ENCODE measurements at regions not wholly inside any gene's neighbourhood (a gene's known extent, or its start where the extent isn't known, plus 50 kb on each side); places are given as distances from the start of the nearest gene placed in this dataset.
A peak's percentile ranks its signal among the peaks of the same experiment; 100 is the strongest.

DNA sequence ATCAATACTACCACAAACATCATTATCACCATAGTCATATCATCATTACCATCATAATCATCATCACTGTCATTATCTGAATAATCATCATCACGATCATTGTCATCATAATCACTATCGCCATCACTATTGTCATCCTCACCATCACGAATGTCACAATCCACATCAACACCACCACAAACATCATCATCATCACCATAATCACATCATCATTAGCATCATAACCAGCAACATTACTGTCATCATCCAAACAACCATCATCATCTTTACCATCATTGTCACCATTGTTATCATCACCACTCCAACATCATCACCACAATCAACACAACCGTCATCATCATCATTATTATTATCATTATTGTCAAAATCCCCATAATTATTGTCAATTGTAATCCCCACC, 61.2 kb downstream of the MBD3L1 start:
- Mint-ChIP-seq H3K4me3 (no peak overlapping the region), H3K27ac (no peak overlapping the region), H3K4me1 (no peaks in the 10 kb centered on the region), H3K27me3 (ENCODE audit: low read depth in 3 of 3) (no peaks in the 10 kb centered on the region), H3K36me3 (no peaks in the 10 kb centered on the region), H3K9me3 (no peaks in the 10 kb centered on the region)
- no peak for DNase-seq

DNA sequence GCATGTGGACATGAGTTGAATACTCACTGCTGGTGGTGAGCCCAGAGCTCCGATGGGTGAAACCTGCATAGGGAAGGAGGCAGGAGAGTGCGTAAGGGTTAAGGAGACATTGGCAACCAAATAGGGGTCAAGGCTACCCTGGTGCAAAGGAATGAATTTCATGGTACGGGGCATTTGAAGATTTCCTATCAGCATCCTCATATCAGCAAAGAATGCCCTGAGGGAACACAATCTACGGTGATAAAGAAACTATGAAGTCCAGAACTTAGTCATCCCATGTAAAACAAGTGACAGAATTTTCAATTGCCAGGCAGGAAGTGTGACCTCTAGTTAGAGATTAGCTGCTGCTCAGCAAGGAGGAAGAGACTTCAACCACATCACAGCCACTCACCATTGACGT, 64.9 kb downstream of the MBD3L1 start:
- no peaks in the 10 kb centered on the region for H3K36me3 Mint-ChIP-seq
- no peaks in the 10 kb centered on the region for H3K9me3 Mint-ChIP-seq
- no peaks in the 10 kb centered on the region for H3K27me3 Mint-ChIP-seq (ENCODE audit: low read depth in 3 of 3)
- DNase-seq: peak in 1 of 3 donors; percentile 3
- no peak overlapping the region for H3K27ac Mint-ChIP-seq
- H3K4me1 Mint-ChIP-seq: no peaks in the 10 kb centered on the region
- H3K4me3 Mint-ChIP-seq: no peak overlapping the region

GRCh38 chr19:8899356-8899755, 67.2 kb downstream of the MBD3L1 start:
- Mint-ChIP-seq H3K4me3 (no peak overlapping the region), H3K27ac (no peak overlapping the region), H3K4me1 (no peaks in the 10 kb centered on the region), H3K27me3 (ENCODE audit: low read depth in 3 of 3) (no peaks in the 10 kb centered on the region), H3K9me3 (no peaks in the 10 kb centered on the region), H3K36me3 (no peaks in the 10 kb centered on the region)
- no peak for DNase-seq

DNA sequence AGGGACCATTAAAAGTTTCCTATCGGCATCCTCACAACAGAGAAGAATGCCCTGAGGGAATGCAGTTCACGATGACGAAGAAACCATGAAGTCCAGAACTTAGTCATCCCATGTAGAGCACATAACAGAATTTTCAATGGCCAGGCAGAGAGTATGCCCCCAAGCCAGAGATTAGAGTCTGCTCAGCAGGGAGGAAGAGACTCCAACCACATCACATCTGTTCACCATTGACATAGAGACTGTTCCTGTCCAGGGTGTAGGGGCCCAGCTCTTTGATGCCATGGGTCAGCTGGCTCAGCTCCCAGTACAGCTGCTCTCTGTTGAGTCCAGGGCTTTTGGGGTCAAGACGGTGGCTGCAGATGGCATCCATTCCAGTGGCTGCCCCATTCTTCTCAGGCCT, 68.2 kb downstream of the MBD3L1 start:
- no peaks in the 10 kb centered on the region for H3K36me3 Mint-ChIP-seq
- H3K9me3 Mint-ChIP-seq: no peaks in the 10 kb centered on the region
- H3K4me1 Mint-ChIP-seq: no peaks in the 10 kb centered on the region
- no peak for DNase-seq
- H3K27ac Mint-ChIP-seq: no peak overlapping the region
- H3K27me3 Mint-ChIP-seq (ENCODE audit: low read depth in 3 of 3): no peaks in the 10 kb centered on the region
- H3K4me3 Mint-ChIP-seq: no peak overlapping the region

DNA sequence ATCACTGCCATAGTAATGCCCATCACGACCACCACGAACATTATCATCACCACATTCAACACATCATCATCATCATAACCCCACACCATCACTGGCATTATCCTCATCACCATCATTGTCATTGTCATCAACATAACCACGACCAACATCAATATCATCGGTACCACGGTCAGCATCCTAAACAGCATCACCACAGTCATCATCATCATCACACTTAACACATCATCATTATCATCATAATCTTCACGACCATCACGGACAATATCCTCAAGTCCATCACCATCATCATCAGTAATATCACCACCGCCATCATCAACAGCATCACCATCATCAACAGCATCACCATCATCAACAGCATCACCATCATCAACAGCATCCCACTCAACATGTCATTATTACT, 70.3 kb downstream of the MBD3L1 start:
- H3K4me1 Mint-ChIP-seq: no peaks in the 10 kb centered on the region
- H3K27ac Mint-ChIP-seq: no peak overlapping the region
- no peaks in the 10 kb centered on the region for H3K36me3 Mint-ChIP-seq
- no peaks in the 10 kb centered on the region for H3K9me3 Mint-ChIP-seq
- no peak overlapping the region for H3K4me3 Mint-ChIP-seq
- no peak for DNase-seq
- H3K27me3 Mint-ChIP-seq (ENCODE audit: low read depth in 3 of 3): no peaks in the 10 kb centered on the region

- DNase-seq: no peak
- H3K4me3 Mint-ChIP-seq: no peak overlapping the region
- peaks cover 0 to 1% (median 0%) of the 10 kb centered on the region in 3 donors for H3K27me3 Mint-ChIP-seq (ENCODE audit: low read depth in 3 of 3)
- H3K9me3 Mint-ChIP-seq: no peaks in the 10 kb centered on the region
- H3K36me3 Mint-ChIP-seq: no peaks in the 10 kb centered on the region
- H3K27ac Mint-ChIP-seq: no peak overlapping the region
- H3K4me1 Mint-ChIP-seq: no peaks in the 10 kb centered on the region
These were observed 72.4 kb downstream of the MBD3L1 start for GRCh38 chr19:8904597-8904996.

GRCh38 chr19:8905342-8905741, 73.2 kb downstream of the MBD3L1 start:
- H3K27ac Mint-ChIP-seq: no peak overlapping the region
- H3K4me1 Mint-ChIP-seq: no peaks in the 10 kb centered on the region
- H3K36me3 Mint-ChIP-seq: no peaks in the 10 kb centered on the region
- no peaks in the 10 kb centered on the region for H3K9me3 Mint-ChIP-seq
- no peak for DNase-seq
- peaks cover 0 to 1% (median 0%) of the 10 kb centered on the region in 3 donors for H3K27me3 Mint-ChIP-seq (ENCODE audit: low read depth in 3 of 3)
- no peak overlapping the region for H3K4me3 Mint-ChIP-seq

DNA sequence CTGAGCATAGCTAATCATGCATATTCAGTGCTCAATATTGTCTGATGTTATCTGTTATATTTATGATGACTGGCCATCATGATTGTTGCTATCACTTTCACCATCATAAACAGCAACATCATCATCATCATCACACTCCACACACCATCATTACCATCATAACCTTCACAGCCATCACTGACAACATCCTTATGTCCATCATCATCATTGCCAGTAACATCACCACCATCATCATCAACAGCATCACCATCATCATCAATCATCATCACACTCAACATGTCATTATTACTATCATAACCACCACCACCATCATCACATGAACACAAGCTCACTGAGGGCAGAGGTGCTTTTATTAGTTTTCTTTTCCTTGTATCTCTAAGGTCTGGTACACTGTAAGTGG, 75.9 kb downstream of the MBD3L1 start:
- H3K27me3 Mint-ChIP-seq (ENCODE audit: low read depth in 3 of 3): peaks cover 0 to 1% (median 0%) of the 10 kb centered on the region in 3 donors
- no peaks in the 10 kb centered on the region for H3K9me3 Mint-ChIP-seq
- no peak overlapping the region for H3K27ac Mint-ChIP-seq
- no peaks in the 10 kb centered on the region for H3K4me1 Mint-ChIP-seq
- H3K36me3 Mint-ChIP-seq: no peaks in the 10 kb centered on the region
- H3K4me3 Mint-ChIP-seq: no peak overlapping the region
- no peak for DNase-seq

DNA sequence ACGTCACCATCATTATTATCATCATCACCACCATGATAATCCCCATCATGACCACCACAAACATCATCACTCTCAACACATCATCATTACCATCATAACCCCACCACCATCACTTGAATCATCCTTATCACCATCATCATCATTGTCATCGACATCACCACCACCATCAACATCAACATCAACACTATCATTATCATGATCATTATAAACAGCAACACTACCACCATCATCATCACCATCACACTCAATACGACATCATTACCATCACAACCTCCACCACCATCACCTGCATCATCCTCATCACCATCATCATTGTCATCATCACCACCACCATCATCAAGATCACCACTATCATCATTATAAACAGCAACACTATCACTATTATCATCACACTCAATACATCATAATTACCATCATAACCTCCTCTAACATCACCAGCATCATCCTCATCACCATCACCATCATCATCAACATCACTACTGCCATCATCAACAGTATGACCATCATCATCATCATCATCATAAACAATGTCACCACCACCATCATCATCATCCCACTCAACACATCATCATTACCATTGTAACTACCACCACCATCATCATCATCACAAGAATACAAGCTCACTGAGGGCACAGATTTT, 78.7 kb downstream of the MBD3L1 start:
- Mint-ChIP-seq H3K9me3 (no peaks in the 10 kb centered on the region), H3K4me1 (no peaks in the 10 kb centered on the region), H3K27ac (no peak overlapping the region)

GRCh38 chr19:8915997-8916396, 83.8 kb downstream of the MBD3L1 start:
- peaks cover 4 to 8% (median 7%) of the 10 kb centered on the region in 3 donors for H3K27me3 Mint-ChIP-seq (ENCODE audit: low read depth in 3 of 3)
- H3K4me1 Mint-ChIP-seq: no peaks in the 10 kb centered on the region
- H3K9me3 Mint-ChIP-seq: no peaks in the 10 kb centered on the region
- H3K36me3 Mint-ChIP-seq: no peaks in the 10 kb centered on the region
- H3K27ac Mint-ChIP-seq: no peak overlapping the region
- DNase-seq: no peak
- H3K4me3 Mint-ChIP-seq: no peak overlapping the region

More for the DNA sequence above, 78.7 kb downstream of the MBD3L1 start:
- Mint-ChIP-seq H3K4me3 (no peak overlapping the region), H3K27me3 (ENCODE audit: low read depth in 3 of 3) (peaks cover 3 to 8% (median 3%) of the 10 kb centered on the region in 3 donors), H3K36me3 (no peaks in the 10 kb centered on the region)
- no peak for DNase-seq

DNA sequence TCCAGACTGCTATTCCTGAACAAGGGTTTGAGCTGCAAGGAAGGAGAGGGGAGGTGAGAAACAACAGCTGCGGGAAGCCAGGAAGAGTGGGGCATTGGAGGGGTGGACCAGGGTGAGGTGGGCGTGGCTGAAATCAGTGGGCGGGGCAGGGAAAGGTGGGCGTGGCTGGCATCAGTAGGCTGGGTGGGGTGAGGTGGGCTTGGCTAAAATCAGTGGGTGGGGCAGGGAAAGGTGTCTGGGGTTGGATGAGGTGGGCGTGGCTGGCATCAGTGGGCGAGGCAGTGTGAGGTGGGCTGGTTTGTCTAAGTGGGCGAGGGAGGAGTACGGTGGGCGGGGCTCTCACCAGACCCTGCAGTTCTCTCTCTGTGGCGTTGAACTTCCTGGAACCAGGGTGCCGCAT, 87.6 kb downstream of the MUC16 start:
- Mint-ChIP-seq H3K27ac (no peak overlapping the region), H3K27me3 (ENCODE audit: low read depth in 3 of 3) (peaks cover 2 to 5% (median 4%) of the 10 kb centered on the region in 3 donors), H3K36me3 (no peaks in the 10 kb centered on the region), H3K4me1 (no peaks in the 10 kb centered on the region), H3K9me3 (peaks cover 0 to 11% (median 0%) of the 10 kb centered on the region in 6 donors), H3K4me3 (no peak overlapping the region)
- no peak for DNase-seq

GRCh38 chr19:8924283-8924682, 85.9 kb downstream of the MUC16 start:
- H3K4me1 Mint-ChIP-seq: no peaks in the 10 kb centered on the region
- H3K36me3 Mint-ChIP-seq: no peaks in the 10 kb centered on the region
- peaks cover 2 to 9% (median 4%) of the 10 kb centered on the region in 3 donors for H3K27me3 Mint-ChIP-seq (ENCODE audit: low read depth in 3 of 3)
- H3K9me3 Mint-ChIP-seq: peaks cover 0 to 11% (median 0%) of the 10 kb centered on the region in 6 donors
- no peak overlapping the region for H3K4me3 Mint-ChIP-seq
- H3K27ac Mint-ChIP-seq: no peak overlapping the region
- DNase-seq: no peak

DNA sequence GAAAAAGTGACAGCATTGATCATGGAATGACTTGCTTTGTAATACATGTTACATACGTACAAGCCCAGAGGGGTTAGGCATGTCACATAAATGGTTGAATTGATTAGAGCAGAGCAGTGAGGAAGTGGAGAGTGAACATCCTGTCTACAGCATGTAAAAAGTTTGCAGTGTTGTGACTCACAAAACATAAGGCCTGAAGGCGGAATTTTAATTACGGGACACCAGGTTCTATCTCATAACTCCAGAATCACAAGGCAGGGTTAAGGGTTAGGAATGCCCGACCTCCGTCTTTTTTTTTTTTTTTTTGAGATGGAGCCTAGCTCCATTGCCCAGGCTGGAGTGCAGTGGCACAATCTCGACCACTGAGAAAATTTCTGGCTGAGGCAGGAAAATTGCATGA, 83.9 kb downstream of the MUC16 start:
- Mint-ChIP-seq H3K4me3 (no peak overlapping the region), H3K27ac (no peak overlapping the region), H3K27me3 (ENCODE audit: low read depth in 3 of 3) (peaks cover 2 to 9% (median 7%) of the 10 kb centered on the region in 3 donors), H3K4me1 (no peaks in the 10 kb centered on the region), H3K9me3 (peaks cover 0 to 11% (median 0%) of the 10 kb centered on the region in 6 donors), H3K36me3 (no peaks in the 10 kb centered on the region)
- no peak for DNase-seq

DNA sequence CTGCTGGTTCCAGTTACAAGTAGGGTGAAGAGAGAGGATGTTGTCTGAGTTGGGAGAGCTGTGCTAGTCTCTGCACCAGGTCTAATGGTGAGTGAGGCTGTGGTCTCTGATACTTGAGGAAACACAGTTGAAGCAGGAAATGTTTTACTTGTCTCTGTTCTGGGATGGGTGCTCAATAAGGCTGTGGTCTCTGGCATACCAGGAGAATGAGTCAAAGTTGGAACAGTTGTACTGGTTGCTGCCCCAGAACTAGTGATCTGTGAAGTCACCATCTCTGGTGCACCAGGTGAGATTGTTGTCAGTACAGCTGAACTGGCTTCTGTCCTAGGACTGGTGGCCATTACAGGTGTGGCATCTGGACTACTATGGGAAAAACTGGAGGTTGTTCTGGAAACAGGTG, 74.7 kb downstream of the MUC16 start:
- Mint-ChIP-seq H3K27me3 (ENCODE audit: low read depth in 3 of 3) (peaks cover 9 to 12% (median 10%) of the 10 kb centered on the region in 3 donors), H3K27ac (no peak overlapping the region), H3K36me3 (no peaks in the 10 kb centered on the region), H3K4me1 (no peaks in the 10 kb centered on the region), H3K4me3 (no peak overlapping the region), H3K9me3 (no peaks in the 10 kb centered on the region)
- no peak for DNase-seq

DNA sequence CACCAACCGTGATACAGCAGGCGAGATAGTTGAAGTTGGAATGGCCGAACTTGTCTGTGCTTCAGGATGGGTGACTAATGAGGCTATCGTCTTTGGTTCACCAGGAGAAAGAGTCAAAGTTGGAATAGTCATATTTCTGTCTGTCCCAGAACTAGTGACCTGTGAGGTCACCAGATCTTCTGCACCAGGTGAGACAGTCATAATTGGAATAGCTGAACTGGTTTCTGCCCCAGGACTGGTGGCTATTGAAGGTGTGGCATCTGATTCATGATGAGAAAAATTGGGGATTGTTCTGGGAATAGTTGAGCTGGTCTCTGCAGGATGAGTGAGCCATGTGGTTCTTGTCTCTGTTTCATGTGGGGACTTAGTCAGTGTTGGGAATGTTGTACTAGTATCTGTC, 71.6 kb downstream of the MUC16 start:
- Mint-ChIP-seq H3K36me3 (no peaks in the 10 kb centered on the region), H3K9me3 (no peaks in the 10 kb centered on the region), H3K27me3 (ENCODE audit: low read depth in 3 of 3) (peaks cover 6 to 8% (median 7%) of the 10 kb centered on the region in 3 donors), H3K27ac (no peak overlapping the region), H3K4me3 (no peak overlapping the region), H3K4me1 (no peaks in the 10 kb centered on the region)
- no peak for DNase-seq
